ENCODE measurements at regions not wholly inside any gene's neighbourhood (a gene's known extent, or its start where the extent isn't known, plus 50 kb on each side); places are given as distances from the start of the nearest gene placed in this dataset.
"Not testable (repeated sequence)": the region's sequence is repeated elsewhere in the genome, so short reads cannot be mapped to it uniquely, and the experiment has no call there.

GRCh38 chr11:67940440-67940839 is 63.5 kb downstream of the UNC93B1 start:
- not testable (repeated sequence) for DNase-seq (ENCODE audit: low read depth)

GRCh38 chr11:67938964-67939363 is 64.9 kb downstream of the UNC93B1 start:
- DNase-seq (ENCODE audit: low read depth) = not testable (repeated sequence)

- DNase-seq (ENCODE audit: low read depth) = not testable (repeated sequence)
These were observed 65.5 kb downstream of the UNC93B1 start for GRCh38 chr11:67938371-67938770.

GRCh38 chr11:67923565-67923964 is 80.3 kb downstream of the UNC93B1 start:
- DNase-seq (ENCODE audit: low read depth) = not testable (repeated sequence)

- not testable (repeated sequence) for DNase-seq (ENCODE audit: low read depth)
These were observed 83.4 kb downstream of the UNC93B1 start for GRCh38 chr11:67920546-67920945.

- not testable (repeated sequence) for DNase-seq (ENCODE audit: low read depth)
These were observed 91.7 kb downstream of the UNC93B1 start for GRCh38 chr11:67912184-67912583.

- DNase-seq (ENCODE audit: low read depth) = not testable (repeated sequence)
These were observed 92.7 kb downstream of the UNC93B1 start for GRCh38 chr11:67911211-67911610.

- DNase-seq (ENCODE audit: low read depth) = not testable (repeated sequence)
These were observed 93.1 kb downstream of the UNC93B1 start for GRCh38 chr11:67910803-67911202.

GRCh38 chr11:67906969-67907368 is 96.9 kb downstream of the UNC93B1 start:
- not testable (repeated sequence) for DNase-seq (ENCODE audit: low read depth)

- not testable (repeated sequence) for DNase-seq (ENCODE audit: low read depth)
These were observed 104.4 kb downstream of the UNC93B1 start for GRCh38 chr11:67899462-67899861.

GRCh38 chr11:67893487-67893886 is 110.4 kb downstream of the UNC93B1 start:
- not testable (repeated sequence) for DNase-seq (ENCODE audit: low read depth)

- not testable (repeated sequence) for DNase-seq (ENCODE audit: low read depth)
These were observed 114.3 kb downstream of the UNC93B1 start for GRCh38 chr11:67889646-67890045.

GRCh38 chr11:67888056-67888455 is 115.8 kb downstream of the UNC93B1 start:
- DNase-seq (ENCODE audit: low read depth) = not testable (repeated sequence)

GRCh38 chr11:67886672-67887071 is 117.2 kb downstream of the UNC93B1 start:
- DNase-seq (ENCODE audit: low read depth) = not testable (repeated sequence)

- DNase-seq (ENCODE audit: low read depth) = not testable (repeated sequence)
These were observed 117.7 kb downstream of the UNC93B1 start for GRCh38 chr11:67886207-67886606.

- DNase-seq (ENCODE audit: low read depth) = not testable (repeated sequence)
These were observed 118.3 kb downstream of the UNC93B1 start for GRCh38 chr11:67885574-67885973.

GRCh38 chr11:67884761-67885558 is 118.9 kb downstream of the UNC93B1 start:
- not testable (repeated sequence) for DNase-seq (ENCODE audit: low read depth)

GRCh38 chr11:67884073-67884757 is 119.7 kb downstream of the UNC93B1 start:
- not testable (repeated sequence) for DNase-seq (ENCODE audit: low read depth)

- DNase-seq (ENCODE audit: low read depth) = not testable (repeated sequence)
These were observed 121.6 kb downstream of the UNC93B1 start for GRCh38 chr11:67882304-67882703.

- DNase-seq (ENCODE audit: low read depth) = not testable (repeated sequence)
These were observed 122.1 kb downstream of the UNC93B1 start for GRCh38 chr11:67881836-67882235.

GRCh38 chr11:67880594-67881196 is 123.2 kb downstream of the UNC93B1 start:
- DNase-seq (ENCODE audit: low read depth) = not testable (repeated sequence)

GRCh38 chr11:67878666-67879065 is 125.2 kb downstream of the UNC93B1 start:
- not testable (repeated sequence) for DNase-seq (ENCODE audit: low read depth)

- not testable (repeated sequence) for DNase-seq (ENCODE audit: low read depth)
These were observed 126.6 kb downstream of the UNC93B1 start for GRCh38 chr11:67877316-67877715.

Measured in stimulated activated CD8-positive, alpha-beta memory T cell treated with anti-CD3 and anti-CD28 coated beads, Interleukin-15, amount 100 ng/mL, for 1 hour (primary cell).